ENCODE measurements at regions not wholly inside any gene's neighbourhood (a gene's known extent, or its start where the extent isn't known, plus 50 kb on each side); places are given as distances from the start of the nearest gene placed in this dataset.
A peak's percentile ranks its signal among the peaks of the same experiment; 100 is the strongest.
"Not testable (repeated sequence)": the region's sequence is repeated elsewhere in the genome, so short reads cannot be mapped to it uniquely, and the experiment has no call there.

DNA sequence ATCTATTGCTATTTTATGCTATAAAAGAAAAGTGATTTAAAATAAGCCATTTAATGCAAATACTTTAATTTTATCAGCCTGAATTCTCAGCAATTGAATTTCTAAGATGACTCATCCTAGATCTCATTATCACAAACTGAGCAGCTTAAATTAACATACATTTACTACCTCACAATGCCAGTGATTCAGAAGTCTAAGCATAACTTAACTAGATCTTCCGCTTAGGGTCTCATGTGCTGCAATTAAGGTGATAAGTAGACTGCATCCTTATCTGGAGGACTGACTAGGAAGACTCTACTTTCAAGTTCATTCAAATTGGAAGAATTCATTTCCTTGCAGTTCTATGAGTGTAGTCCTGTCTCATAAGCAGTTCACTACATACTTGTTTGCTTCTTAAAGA is 286.6 kb downstream of the COL11A1 start:
- DNase-seq = no peak

DNA sequence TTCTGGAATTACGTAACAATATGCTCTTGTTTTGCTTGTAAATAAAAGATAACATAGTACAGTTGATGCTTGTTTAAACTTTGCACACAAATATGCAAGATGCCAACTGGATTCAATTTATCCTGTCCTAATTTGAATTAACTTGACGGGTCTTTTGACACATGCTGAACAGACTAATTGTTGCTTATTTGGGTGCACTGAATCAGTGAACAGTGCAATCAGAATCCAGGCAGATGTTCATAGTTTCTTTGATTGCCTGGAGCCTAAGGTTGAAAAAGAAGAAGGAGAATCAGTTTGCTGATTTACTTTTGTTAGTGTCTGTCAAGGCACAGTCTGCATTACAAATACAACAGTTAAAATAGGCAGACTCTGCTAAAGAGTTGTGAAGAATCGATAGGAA is 307.9 kb downstream of the COL11A1 start:
- no peak for DNase-seq

DNA sequence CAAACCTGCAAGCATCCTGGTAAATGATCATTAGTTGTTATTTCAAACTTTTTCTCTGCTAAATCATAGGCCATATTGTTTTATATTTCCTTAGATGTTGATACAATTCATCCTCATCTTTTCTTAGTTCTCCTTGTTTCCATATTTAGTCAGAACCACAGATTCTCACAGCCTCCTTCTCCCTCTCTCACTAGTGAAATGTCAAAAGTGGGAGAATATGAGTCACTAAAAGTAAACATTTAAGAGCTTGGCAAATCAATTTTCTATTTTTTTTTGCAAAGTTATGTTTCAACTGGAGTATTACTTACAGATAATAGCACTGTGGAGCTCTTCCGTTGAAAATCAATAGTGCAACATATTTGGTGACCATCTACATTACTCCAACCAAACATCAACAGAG is 308.8 kb downstream of the COL11A1 start:
- DNase-seq = no peak

GRCh38 chr1:102798718-102799117 is 309.6 kb downstream of the COL11A1 start:
- no peak for DNase-seq

- DNase-seq = no peak
Observed at GRCh38 chr1:102796429-102796828, 311.9 kb downstream of the COL11A1 start.

DNA sequence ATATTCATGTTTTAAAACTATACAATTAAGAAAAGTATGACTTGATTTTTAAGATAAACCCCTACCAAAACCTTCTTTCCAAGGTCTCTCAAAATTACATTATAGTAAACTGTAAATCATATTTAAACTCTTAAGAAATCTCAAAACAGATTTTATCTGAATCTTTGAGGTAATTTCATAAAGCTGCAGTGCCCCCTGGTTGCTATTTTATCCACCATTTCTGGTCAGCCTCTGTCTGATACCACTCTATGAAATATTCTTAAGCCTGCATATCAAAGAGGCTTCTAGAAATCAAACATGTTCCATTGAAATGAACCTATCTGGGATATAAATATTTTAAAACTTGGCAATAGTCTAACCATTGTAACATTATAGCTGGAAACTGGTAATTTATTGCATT is 317.3 kb downstream of the COL11A1 start:
- peak; percentile 2 to 25 for DNase-seq

DNA sequence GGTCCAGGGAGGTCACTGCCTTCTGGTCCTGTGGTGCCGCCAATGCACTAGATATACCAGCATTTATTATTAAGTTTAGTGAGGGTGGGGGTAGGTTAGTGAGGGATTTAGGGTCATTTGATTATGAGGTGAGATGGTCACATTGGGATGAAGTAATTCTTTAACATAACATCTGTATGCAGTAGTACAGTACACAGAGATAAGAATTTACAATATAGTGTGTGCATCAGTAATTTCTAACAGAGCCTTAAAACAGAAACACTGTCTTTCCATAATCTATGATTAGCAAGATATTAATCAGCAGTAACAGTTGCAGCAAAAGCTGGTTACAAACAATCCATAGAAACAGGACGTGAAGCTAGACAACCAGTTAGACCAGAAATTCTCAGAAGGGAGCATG is 318.4 kb downstream of the COL11A1 start:
- not testable (repeated sequence) for DNase-seq

DNA sequence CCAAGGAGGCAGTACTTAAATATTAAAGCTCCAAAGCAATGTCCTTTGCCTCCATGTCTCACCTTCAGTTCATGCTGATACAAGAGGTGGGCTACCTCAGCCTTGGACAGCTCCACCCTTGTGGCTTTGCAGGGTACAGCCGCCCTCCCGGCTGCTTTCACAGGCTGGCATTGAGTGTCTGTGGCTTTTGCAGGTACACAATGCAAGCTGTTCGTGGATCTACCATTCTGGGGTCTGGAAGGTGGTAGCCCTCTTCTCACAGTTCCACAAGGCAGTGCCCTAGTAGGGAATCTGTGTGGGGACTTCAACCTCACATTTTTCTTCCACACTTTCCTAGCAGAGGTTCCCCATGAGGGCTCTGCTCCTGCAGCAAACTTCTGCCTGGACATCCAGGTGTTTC is 324.8 kb downstream of the COL11A1 start:
- DNase-seq = no peak

DNA sequence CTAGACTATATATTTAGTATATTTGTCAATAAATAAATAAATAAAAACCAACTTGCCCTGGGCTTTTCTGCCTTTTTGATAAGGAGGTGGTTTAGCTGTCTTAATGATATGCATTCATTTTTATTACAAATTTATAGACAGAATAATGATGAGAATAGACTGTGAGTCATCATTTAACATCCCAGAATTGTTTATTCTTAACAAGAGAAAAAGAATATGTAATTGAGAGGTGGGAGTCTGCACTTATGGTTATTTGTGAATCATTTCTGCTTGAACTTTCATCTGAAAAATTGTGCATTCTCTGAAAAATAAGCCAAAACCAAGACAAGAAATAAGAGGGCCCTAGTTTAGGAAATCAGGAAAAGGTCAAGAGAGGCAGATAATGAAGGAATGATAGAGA is 326.2 kb downstream of the COL11A1 start:
- no peak for DNase-seq

DNA sequence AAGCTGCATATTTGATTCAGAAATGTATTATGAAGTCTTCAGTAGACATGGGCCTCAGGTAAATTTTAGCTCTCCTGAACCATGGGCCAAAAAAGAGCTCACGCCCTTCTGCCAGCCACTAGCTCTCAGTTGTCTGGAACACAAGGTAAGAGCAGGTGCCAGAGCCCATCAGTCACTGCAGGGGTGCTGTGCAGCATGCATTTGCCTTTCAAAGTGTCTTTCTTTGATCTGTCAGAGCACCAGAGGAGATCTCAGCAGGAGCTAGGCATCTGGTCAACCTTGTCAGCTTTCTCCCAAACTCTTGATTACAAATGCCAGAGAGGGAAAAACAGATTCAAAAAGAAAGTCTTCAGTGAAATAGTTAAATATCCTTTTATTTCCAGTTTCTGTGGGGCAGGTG is 332.3 kb downstream of the COL11A1 start:
- DNase-seq = peak; percentile 70 to 93

DNA sequence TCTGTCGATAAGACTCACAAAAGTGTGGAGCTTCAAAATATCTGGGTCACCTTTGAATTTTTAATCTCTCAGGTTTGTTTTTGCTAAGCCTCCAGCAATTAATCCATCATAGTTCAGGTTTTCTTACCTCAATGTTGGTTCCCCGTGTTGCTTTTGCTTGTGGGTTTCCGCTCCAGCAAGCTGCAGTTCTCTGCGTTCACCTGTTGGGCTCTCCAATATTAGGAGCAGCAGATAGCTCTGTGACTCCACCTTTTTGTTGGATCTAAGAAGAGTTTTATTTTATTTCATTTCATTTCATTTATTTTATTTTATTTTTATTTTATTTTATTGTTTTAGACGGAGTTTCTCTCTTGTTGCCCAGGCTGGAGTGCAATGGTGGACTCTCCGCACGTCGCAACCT is 335.5 kb downstream of the COL11A1 start:
- no peak for DNase-seq

DNA sequence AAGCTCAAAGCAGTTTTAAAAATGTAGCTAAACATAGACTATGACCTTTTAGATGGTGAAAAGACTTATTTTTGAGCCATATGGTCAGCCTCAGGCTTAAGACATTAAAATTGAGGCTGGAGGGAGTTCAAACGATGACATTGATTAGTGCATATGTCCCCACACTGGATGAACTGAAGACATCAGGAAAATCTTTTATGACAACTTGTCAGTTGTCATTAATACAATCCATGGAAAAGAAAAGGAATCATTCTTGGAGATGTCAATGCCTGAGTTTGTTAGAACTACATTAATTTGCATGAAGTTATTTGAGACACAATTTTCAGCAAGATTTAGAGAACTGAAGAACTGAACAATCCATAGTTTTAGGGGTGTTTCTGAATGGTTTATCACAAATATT is 349.9 kb downstream of the COL11A1 start:
- DNase-seq = no peak

GRCh38 chr1:102757363-102757762 is 351.0 kb downstream of the COL11A1 start:
- no peak for DNase-seq

DNA sequence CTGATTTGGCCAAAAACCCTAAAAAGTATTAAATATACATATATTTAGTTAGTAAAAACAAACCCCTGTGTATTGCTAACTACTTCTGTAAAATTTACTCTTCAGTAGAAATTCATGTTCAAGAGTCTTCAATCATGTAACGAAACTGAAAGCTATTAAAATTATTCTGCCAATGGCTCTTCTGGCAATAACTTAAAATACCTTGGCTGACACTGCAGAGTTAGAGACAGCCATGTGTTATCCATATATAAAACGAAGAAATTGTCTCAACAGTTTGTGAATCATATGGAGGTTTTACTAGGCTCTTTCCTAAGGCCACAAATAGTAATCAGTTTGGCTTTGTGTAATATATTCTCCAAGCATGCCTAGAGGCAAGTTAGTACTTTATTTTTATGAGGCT is 357.2 kb downstream of the COL11A1 start:
- no peak for DNase-seq

DNA sequence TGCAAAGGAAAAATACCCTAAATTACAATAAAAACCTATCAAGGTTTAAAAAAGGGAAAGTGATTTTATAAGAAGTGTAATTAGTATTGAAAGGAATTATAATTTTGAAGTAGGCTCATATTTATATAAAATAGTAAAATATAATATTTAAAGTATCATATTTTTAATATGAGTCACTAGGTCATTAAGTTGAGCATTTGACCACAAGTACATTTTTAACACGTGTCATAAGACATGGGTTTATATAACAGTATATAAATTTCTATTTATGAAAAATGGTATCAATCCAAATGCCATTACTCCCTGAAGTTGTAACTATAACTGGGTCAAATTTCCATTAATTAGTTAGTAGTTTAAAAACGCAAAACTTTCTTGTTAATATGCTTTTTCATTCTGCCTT is 365.9 kb downstream of the COL11A1 start:
- DNase-seq = no peak

- no peak for DNase-seq
Observed at GRCh38 chr1:102733491-102734236, 374.7 kb downstream of the COL11A1 start.

DNA sequence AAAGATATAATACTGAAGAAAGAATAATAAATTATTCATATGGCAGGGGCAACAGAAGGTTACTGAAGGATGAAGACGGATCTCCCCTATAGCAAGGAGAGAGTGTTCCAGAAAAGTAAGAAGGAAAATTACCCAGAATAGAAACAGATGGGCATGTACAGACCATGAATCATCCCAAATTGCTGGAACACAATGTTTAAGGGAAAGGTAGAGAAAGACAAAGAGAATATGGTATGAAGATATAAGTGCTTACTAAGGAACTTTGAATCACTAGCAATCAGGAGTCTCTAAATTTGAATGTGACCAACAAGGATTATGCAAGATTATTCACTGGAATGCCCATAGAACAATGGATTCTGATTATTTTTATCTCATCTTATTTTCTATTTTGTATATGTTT is 375.4 kb downstream of the COL11A1 start:
- no peak for DNase-seq

DNA sequence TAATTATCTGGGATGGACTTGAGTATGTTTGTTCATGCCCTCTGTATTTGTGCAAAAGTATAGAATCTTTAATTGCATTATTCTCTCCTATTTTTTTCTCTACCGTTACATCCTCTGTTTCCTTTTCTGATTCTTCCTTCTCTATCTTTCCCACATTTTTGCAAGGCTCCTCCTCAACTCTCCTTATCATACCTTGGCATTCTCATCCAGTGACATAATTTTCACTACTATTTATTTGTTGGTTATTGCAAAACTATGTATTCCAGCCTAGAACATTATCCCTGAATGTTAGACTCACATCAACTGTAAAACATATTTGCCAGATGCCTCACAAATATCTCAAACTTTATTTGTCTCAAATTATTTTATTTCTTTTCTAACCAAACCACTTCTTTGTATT is 381.9 kb downstream of the COL11A1 start:
- no peak for DNase-seq

- no peak for DNase-seq
Observed at GRCh38 chr1:102724741-102725140, 383.6 kb downstream of the COL11A1 start.

- no peak for DNase-seq
Observed at GRCh38 chr1:102715150-102715549, 393.2 kb downstream of the COL11A1 start.

DNA sequence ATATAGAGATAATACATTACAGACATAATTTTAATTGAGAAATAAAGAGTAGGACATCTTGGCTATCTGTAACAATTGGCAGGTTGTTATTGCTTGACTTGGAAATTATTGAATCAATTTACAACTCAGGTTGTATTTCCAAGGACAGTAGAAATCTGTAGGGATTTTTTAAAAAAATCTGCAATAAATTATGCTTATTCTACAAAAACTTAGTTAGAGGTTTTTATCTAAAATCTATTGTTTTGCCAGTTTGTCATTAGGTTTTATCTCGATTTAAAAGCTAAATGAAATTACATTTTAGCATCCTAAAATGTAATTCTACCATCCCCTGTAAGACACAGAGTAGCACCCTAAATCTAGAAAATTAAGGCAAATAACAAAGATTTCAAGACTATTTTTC is 408.8 kb downstream of the COL11A1 start:
- DNase-seq = no peak

GRCh38 chr1:102693345-102693744 is 415.0 kb downstream of the COL11A1 start:
- no peak for DNase-seq

DNA sequence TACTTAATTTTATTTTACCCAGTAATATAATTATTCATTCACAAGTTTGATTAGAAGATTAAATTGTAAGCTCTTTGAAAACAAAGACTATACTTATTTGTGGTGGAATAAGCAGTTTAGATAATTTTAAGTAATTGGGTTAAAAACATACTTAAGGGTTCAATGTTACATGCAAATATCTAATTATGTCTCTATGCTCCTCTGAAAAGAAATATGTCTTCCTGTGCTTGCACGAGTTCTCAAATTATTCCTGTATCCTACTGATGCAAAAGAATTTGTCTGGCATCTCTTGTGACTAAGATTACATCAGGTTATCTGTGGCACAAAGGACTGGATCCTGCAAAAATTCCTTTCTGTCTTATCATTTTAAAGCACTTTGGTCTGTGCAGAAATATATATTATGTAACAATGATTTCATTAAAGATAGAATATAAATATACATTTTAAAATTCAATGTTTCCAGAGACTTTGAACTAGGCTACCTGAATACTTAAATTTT is 416.7 kb downstream of the COL11A1 start:
- DNase-seq = no peak

DNA sequence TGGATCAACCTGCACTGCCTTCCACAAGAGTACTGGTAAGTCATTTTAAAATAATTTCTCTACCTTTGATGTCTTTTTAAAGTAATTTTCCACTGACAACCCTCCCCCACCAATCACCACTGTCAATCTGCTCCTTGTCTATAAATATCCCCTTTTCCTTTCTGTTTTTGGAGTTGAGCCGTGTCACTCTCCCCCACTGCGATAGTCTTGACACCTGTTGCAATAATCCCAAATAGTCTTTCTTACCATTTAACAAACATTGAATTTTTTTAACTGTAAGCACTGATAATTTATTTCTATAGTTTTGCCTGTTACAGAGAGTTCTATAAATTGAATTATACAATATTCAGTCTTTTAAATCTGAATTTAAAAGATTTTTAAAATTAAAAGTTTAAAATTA is 420.9 kb downstream of the COL11A1 start:
- no peak for DNase-seq

- no peak for DNase-seq
Observed at GRCh38 chr1:102661481-102661880, 446.8 kb downstream of the COL11A1 start.

Measured in NCI-H2081 (cell line).